Type B pancreatic cell (in vitro differentiated cells): ENCODE measurements at regions not wholly inside any gene's neighbourhood (a gene's known extent, or its start where the extent isn't known, plus 50 kb on each side); places are given as distances from the start of the nearest gene placed in this dataset.

Experiments
- DNase-seq: peaks from one replicate; pipeline ENCODE4 v3.0.0; 2021; ENCODE audit warnings: mixed read lengths; ENCODE audit not compliant: unreplicated experiment; ENCODE audit errors: extremely low spot score
- H3K27ac Mint-ChIP-seq: 2 replicates; pipeline ENCODE4 v1.8.0; 2021; ENCODE audit warnings: mild to moderate bottlenecking, mixed read lengths
- H3K27me3 Mint-ChIP-seq: 2 replicates; pipeline ENCODE4 v1.8.0; 2021; ENCODE audit warnings: mixed read lengths
- H3K36me3 Mint-ChIP-seq: 2 replicates; pipeline ENCODE4 v1.8.0; 2021; ENCODE audit warnings: mixed read lengths
- H3K4me1 Mint-ChIP-seq: one replicate; pipeline ENCODE4 v1.8.0; 2021; ENCODE audit warnings: mixed read lengths; ENCODE audit not compliant: unreplicated experiment
- H3K4me3 Mint-ChIP-seq: 2 replicates; pipeline ENCODE4 v1.8.0; 2021; ENCODE audit warnings: mild to moderate bottlenecking, mixed read lengths
- H3K9me3 Mint-ChIP-seq: 2 replicates; pipeline ENCODE4 v1.8.0; 2021; ENCODE audit warnings: mixed read lengths
- TF ChIP-seq, protein P1 (sequence below): fragments of 200-600 bp; sonication (generic); conservative IDR thresholded peaks from 2 replicates; pipeline ENCODE4 v1.5.0; 2021; ENCODE audit warnings: antibody characterized with exemption, mild to moderate bottlenecking

DNA sequence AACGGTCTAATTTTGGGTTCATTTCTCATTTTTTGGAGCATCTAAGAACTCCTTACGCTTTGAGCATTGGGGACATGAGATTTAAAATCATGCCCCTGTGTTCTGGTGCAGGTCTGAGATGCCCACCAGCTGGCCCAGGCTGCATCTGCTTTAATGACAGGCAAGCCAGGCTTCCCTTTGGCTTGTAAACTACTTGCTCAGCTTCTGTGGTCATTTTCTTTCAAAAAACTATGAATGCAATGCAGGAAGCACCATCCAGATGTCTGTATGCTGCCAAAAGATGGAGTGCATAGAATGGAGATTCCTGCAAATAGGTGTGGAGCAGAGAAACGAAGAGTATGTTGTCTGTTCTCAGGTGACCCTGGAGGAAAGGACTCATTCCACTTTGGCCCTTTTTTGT, 399.9 kb upstream of the ADAMTSL1 start:
- DNase-seq: no peak
- no peak overlapping the region for H3K4me3 Mint-ChIP-seq
- no peaks in the 10 kb centered on the region for H3K27me3 Mint-ChIP-seq
- no peaks in the 10 kb centered on the region for H3K9me3 Mint-ChIP-seq
- H3K36me3 Mint-ChIP-seq: no peaks in the 10 kb centered on the region
- no peaks in the 10 kb centered on the region for H3K4me1 Mint-ChIP-seq
- H3K27ac Mint-ChIP-seq: no peak overlapping the region
- TF ChIP-seq, protein P1, sequence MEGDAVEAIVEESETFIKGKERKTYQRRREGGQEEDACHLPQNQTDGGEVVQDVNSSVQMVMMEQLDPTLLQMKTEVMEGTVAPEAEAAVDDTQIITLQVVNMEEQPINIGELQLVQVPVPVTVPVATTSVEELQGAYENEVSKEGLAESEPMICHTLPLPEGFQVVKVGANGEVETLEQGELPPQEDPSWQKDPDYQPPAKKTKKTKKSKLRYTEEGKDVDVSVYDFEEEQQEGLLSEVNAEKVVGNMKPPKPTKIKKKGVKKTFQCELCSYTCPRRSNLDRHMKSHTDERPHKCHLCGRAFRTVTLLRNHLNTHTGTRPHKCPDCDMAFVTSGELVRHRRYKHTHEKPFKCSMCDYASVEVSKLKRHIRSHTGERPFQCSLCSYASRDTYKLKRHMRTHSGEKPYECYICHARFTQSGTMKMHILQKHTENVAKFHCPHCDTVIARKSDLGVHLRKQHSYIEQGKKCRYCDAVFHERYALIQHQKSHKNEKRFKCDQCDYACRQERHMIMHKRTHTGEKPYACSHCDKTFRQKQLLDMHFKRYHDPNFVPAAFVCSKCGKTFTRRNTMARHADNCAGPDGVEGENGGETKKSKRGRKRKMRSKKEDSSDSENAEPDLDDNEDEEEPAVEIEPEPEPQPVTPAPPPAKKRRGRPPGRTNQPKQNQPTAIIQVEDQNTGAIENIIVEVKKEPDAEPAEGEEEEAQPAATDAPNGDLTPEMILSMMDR: no peak

DNA sequence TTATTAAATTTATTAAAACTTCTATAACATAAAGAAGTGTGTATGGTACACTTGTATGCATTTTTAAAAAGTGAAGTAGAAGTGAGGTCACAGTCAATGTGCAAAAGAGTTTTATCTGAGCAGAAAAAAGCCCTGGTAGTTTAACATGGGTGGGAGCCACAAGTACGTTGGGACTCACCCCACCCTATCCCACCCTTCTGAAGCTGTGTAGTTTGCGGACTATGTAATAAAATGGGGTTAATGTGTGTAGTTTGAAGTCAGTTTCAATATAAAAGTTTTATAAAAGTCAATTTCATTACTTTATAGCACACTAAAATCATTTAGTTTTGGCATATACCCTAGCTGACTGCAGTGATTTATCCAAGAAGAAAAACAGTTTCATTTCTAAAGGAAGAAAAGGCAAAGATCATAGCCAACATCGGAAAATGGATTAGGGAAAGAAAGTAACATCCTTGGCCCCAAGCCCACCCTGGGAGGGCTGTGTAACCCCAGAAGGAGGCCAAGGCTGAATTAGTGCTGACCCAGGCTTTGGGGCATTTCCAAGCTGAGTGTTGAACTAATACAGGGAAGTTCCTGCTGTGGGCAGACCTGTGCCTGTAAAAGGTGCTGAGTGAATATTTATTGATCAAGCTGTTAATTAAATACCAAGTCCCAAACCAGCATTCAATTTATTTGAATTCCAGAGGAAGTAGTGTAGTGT, 398.6 kb upstream of the ADAMTSL1 start:
- no peak overlapping the region for H3K4me3 Mint-ChIP-seq
- TF ChIP-seq, protein P1: no peak
- H3K9me3 Mint-ChIP-seq: no peaks in the 10 kb centered on the region
- H3K36me3 Mint-ChIP-seq: no peaks in the 10 kb centered on the region
- no peaks in the 10 kb centered on the region for H3K27me3 Mint-ChIP-seq
- H3K4me1 Mint-ChIP-seq: no peaks in the 10 kb centered on the region
- no peak overlapping the region for H3K27ac Mint-ChIP-seq
- DNase-seq: no peak

DNA sequence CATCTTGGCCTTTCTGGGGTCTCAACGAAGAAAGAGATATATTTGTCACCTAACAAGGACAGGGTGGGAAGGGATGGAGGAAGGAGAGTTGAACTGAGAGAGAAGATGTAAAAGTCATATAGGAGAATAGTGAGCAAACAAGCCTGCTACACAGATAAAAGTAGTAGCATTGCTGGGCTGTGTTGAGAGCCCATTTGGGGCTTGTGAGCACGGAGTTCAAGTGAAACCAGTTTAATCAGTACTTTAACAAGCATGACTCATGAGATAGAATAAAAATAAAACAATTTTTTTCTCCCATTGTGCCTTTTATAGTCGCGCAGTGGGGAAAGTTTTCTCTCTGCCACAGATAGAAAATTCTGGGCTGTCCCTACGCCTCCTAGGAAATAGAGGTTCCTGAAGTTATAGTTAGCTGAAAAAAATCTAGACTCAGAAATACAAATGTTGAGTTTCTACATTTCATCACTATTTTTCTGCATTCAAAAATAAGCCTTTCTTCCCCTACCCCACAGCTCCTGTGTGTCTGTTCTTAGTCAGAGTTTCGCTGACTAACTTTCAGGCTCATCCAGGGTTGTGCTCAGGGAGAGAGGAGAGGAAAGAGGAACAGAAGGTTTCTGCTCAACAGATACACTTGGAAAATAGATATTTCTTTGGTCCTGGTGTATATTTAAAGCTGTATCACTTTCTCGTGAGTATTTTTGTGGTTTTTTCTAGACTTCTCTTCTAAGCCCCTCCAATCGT, 395.8 kb upstream of the ADAMTSL1 start:
- Mint-ChIP-seq H3K9me3 (no peaks in the 10 kb centered on the region), H3K36me3 (no peaks in the 10 kb centered on the region), H3K4me3 (no peak overlapping the region), H3K4me1 (no peaks in the 10 kb centered on the region), H3K27me3 (no peaks in the 10 kb centered on the region), H3K27ac (no peak overlapping the region)
- TF ChIP-seq, protein P1: no peak
- no peak for DNase-seq

DNA sequence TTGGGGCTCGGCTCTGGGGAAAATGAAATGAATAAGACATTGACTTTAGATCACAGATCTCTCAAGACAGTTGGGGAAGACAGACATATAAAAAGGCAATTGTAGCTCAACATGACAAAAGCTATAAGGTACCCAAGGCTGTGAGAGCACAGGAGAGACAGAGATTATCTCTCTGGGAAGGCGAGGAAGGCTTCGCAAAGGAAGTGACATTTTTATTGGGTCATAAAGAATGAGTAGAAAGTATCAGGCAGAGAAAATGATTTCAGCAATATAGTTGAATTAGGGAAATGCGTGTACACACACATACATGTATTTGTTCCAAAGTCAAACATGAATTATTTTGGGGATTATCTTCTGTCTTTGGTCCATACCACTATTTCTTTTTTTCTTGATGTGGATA, 381.8 kb upstream of the ADAMTSL1 start:
- TF ChIP-seq, protein P1: no peak
- Mint-ChIP-seq H3K36me3 (no peaks in the 10 kb centered on the region), H3K9me3 (no peaks in the 10 kb centered on the region), H3K4me3 (no peak overlapping the region), H3K4me1 (no peaks in the 10 kb centered on the region), H3K27me3 (peaks cover 3% of the 10 kb centered on the region), H3K27ac (no peak overlapping the region)
- no peak for DNase-seq

DNA sequence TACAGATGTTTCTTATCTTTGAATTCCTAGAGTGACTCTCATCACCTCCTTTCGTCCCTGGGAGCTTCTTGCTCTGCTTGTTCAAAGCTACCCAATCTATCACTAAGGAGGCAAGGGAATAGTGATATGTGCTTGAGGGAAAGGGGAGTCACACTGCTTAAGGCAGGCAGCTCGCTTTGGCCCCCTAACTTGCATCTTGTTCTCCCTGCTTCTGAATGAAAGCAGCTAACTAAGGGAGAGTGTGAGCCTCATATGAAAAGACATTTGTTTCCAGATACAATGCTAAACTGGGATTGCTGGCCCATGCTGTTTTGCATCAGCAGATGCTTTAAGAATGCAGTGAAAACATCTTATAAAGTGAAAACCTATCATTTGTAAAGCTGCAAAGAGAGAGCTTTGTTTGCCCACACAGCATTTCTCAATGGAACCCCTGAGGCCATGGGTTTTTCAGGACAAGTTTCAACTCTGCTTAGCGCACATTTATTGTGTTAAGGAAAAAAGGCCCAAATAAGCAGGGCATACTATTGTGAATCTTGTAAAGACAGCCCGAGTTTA, 367.9 kb upstream of the ADAMTSL1 start:
- Mint-ChIP-seq H3K4me3 (no peak overlapping the region), H3K27me3 (no peaks in the 10 kb centered on the region), H3K27ac (no peak overlapping the region), H3K9me3 (no peaks in the 10 kb centered on the region), H3K4me1 (peaks cover 20% of the 10 kb centered on the region), H3K36me3 (no peaks in the 10 kb centered on the region)
- TF ChIP-seq, protein P1: no peak
- no peak for DNase-seq
